ENCODE measurements at regions not wholly inside any gene's neighbourhood (a gene's known extent, or its start where the extent isn't known, plus 50 kb on each side); places are given as distances from the start of the nearest gene placed in this dataset.

DNA sequence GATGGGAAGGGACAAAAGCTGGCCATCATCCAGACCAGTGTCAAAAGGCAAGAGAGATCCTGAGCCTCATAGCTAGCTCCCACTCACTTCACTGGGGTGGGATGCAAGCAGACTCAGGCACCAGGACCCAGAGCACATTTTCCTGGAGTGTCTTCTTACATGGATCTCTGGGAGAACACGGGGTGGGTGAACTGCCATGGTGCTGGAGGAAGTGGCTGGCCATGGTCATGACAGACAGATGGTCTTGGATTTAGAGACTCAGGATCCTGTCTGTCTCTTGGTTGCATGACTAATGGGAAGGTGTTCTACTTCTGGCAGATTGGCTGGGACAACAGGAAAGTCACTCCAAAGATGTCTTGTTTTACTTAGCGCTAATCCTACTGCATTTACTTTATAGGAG lies 311.5 kb downstream of the ATP23 start:
- Histone ChIP-seq H3K4me3 (no peak overlapping the region), H3K4me1 (peaks cover 0 to 27% (median 0%) of the 10 kb centered on the region in 3 donors), H3K27ac (no peak overlapping the region), H3K36me3 (no peaks in the 10 kb centered on the region), H3K27me3 (peaks cover 0 to 3% (median 0%) of the 10 kb centered on the region in 4 donors), H3K9me3 (no peaks in the 10 kb centered on the region)
- intact Hi-C loops (cut with DNase I): no loop called here
- no peak for DNase-seq
- no peak for TF ChIP-seq POLR2A (IDR thresholded peaks at IDR 0.05)
- TF ChIP-seq, protein P1, sequence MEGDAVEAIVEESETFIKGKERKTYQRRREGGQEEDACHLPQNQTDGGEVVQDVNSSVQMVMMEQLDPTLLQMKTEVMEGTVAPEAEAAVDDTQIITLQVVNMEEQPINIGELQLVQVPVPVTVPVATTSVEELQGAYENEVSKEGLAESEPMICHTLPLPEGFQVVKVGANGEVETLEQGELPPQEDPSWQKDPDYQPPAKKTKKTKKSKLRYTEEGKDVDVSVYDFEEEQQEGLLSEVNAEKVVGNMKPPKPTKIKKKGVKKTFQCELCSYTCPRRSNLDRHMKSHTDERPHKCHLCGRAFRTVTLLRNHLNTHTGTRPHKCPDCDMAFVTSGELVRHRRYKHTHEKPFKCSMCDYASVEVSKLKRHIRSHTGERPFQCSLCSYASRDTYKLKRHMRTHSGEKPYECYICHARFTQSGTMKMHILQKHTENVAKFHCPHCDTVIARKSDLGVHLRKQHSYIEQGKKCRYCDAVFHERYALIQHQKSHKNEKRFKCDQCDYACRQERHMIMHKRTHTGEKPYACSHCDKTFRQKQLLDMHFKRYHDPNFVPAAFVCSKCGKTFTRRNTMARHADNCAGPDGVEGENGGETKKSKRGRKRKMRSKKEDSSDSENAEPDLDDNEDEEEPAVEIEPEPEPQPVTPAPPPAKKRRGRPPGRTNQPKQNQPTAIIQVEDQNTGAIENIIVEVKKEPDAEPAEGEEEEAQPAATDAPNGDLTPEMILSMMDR (IDR thresholded peaks at IDR 0.05): no peak
- WGBS, 2 donors: 44 to 47% methylated on average over 2 of the region's 2 CpGs

DNA sequence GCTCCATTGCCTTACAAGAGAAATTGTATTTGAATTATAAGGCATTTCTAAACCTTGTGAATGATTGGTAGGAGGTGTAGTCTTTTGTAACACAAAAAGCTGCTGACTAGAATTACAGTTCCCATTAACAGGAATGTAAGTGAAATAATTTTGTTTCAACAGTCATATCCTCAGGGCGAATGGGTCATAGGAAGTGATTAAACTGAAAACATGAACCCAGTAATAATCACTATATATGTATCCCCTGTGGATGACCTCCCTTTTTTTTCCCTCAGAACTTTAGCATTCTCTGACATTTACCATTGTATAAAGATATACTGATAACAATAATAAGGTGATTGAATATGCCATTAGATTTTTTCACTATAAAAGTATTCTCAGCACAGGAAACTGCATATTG lies 312.3 kb downstream of the ATP23 start:
- intact Hi-C loops (cut with DNase I): no loop called here
- no peak overlapping the region for H3K4me3 ChIP-seq
- H3K27me3 ChIP-seq: peaks cover 0 to 3% (median 0%) of the 10 kb centered on the region in 4 donors
- no peak overlapping the region for H3K27ac ChIP-seq
- 27 to 34% methylated on average over 1 of the region's 1 CpG for WGBS, 2 donors
- no peak for DNase-seq
- no peaks in the 10 kb centered on the region for H3K9me3 ChIP-seq
- no peaks in the 10 kb centered on the region for H3K36me3 ChIP-seq
- peaks cover 0 to 27% (median 0%) of the 10 kb centered on the region in 3 donors for H3K4me1 ChIP-seq
- no peak for TF ChIP-seq POLR2A (IDR thresholded peaks at IDR 0.05)
- TF ChIP-seq, protein P1 (IDR thresholded peaks at IDR 0.05): no peak

DNA sequence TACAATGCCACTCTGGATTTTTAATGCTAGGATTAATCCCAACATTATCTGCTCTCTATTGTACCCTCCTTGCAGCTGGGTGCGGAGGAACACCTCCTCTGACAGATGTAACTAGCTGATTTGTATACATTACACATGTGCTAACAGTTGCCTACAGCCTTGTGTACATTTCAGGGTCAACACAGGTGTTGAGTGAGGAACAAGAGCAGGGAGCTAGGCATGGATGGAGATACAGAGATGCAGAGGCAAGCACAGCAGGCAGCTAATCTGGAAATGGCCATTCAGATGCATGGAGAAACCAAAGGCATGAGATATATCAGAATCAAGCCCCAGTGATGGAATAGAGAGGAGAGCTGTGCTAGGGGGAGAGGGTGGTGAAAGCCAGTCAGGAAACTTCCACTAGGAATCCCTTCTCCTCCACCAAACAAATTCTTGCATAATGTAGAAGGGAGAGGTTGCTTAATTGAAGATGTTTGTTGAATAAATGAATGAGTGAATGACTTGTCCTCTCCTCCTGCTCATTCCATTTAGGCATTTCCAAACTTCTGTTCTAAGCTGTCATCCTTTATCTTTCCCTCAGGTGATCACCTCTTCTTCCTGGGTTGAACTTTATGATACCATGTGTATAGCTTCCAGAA lies 313.2 kb downstream of the ATP23 start:
- H3K27me3 ChIP-seq: peaks cover 0 to 3% (median 0%) of the 10 kb centered on the region in 4 donors
- no peaks in the 10 kb centered on the region for H3K36me3 ChIP-seq
- no peak overlapping the region for H3K27ac ChIP-seq
- 71 to 91% methylated on average over 1 of the region's 1 CpG for WGBS, 2 donors
- no peak overlapping the region for H3K4me3 ChIP-seq
- DNase-seq: no peak
- peaks cover 0 to 27% (median 0%) of the 10 kb centered on the region in 3 donors for H3K4me1 ChIP-seq
- H3K9me3 ChIP-seq: no peaks in the 10 kb centered on the region
- TF ChIP-seq, protein P1 (IDR thresholded peaks at IDR 0.05): no peak
- TF ChIP-seq POLR2A (IDR thresholded peaks at IDR 0.05): no peak
- intact Hi-C loops (cut with DNase I): no loop called here

DNA sequence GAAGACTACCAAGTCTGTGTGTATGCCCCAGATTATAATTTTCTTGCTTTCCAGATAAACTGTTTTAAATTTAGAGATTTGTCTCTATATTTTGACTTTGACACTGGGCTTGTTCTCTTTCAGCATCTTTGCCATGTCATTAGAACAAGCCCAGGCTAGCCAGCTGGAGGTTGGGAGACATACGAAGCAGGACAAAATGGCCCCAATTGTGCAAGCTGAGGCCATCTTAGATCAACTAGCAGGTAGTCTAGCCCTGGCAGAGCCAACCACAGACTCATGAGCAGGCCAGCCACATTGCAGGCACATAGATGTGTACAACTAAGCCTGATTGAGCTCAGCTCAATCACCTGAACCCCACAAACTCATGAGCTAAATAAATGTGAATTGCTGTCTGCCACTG lies 321.4 kb downstream of the ATP23 start:
- no peak overlapping the region for H3K4me3 ChIP-seq
- no peaks in the 10 kb centered on the region for H3K4me1 ChIP-seq
- no peaks in the 10 kb centered on the region for H3K9me3 ChIP-seq
- no peaks in the 10 kb centered on the region for H3K36me3 ChIP-seq
- intact Hi-C loops (cut with DNase I): no loop called here
- no peak for TF ChIP-seq POLR2A (IDR thresholded peaks at IDR 0.05)
- H3K27ac ChIP-seq: no peak overlapping the region
- no peak for DNase-seq
- no peaks in the 10 kb centered on the region for H3K27me3 ChIP-seq
- 20 to 64% methylated on average over 1 of the region's 1 CpG for WGBS, 2 donors

DNA sequence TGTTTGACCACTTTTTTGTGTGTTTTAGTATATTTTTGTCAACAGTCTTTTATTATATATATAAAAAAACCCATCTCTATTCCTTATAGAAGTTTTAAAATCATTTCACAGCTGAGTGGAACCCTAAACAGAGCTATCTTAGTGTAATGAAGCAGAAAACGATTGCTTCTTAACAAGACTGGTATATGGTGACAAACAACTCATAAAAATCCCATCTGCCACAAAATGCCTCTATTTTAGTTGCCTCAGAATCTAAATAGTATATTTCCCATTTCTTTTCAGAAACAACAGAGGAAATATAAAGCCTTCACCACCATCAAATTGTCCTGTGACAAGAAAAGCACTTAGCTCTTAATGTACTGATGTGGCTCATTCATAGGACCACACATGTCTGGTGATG lies 322.4 kb downstream of the ATP23 start:
- no peak for DNase-seq
- WGBS, 2 donors: 56 to 85% methylated on average over 1 of the region's 1 CpG
- Histone ChIP-seq H3K9me3 (no peaks in the 10 kb centered on the region), H3K36me3 (no peaks in the 10 kb centered on the region), H3K27me3 (no peaks in the 10 kb centered on the region), H3K4me3 (no peak overlapping the region), H3K27ac (no peak overlapping the region), H3K4me1 (no peaks in the 10 kb centered on the region)
- TF ChIP-seq, protein P1 (IDR thresholded peaks at IDR 0.05): no peak
- intact Hi-C loops (cut with DNase I): no loop called here

DNA sequence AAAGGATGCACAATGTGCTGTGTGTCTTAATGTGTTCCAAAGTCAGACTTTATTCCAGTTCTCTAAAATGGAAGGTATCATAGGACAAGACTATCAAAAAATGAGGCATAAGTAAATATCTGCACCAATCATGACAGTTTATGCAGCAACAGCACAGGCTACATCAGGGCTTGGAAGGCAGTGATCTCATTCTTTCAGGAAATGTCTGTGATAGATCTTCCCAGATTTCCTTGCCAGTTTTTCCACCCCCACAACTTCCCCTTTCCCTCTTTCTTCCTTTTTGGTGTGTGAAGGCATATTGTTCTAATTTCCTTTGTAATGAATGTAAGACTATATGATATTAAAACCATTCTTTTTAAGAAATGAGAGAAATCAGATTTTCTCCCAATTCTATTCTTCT lies 326.7 kb downstream of the ATP23 start:
- H3K27ac ChIP-seq: no peak overlapping the region
- TF ChIP-seq, protein P1 (IDR thresholded peaks at IDR 0.05): no peak
- TF ChIP-seq POLR2A (IDR thresholded peaks at IDR 0.05): no peak
- DNase-seq: no peak
- no peaks in the 10 kb centered on the region for H3K36me3 ChIP-seq
- H3K4me1 ChIP-seq: no peaks in the 10 kb centered on the region
- intact Hi-C loops (cut with DNase I): no loop called here
- no peaks in the 10 kb centered on the region for H3K27me3 ChIP-seq
- no peaks in the 10 kb centered on the region for H3K9me3 ChIP-seq
- no peak overlapping the region for H3K4me3 ChIP-seq

All from esophagus squamous epithelium (tissue), 5 donors.